H1 (cell line): ENCODE measurements at regions not wholly inside any gene's neighbourhood (a gene's known extent, or its start where the extent isn't known, plus 50 kb on each side); places are given as distances from the start of the nearest gene placed in this dataset.

Source experiments
- CTCF ChIA-PET: fragments of 300-600 bp; sonication (Branson Sonifier 250); formaldehyde crosslinking; loops from one replicate; lab custom pipeline; 2021; ENCODE audit not compliant: partially characterized antibody; lab: Charles Lee
- POLR2A ChIA-PET: fragments of 300-600 bp; sonication (Branson Sonifier 250); formaldehyde crosslinking; loops from one replicate; lab custom pipeline; 2021; ENCODE audit warnings: inconsistent platforms; ENCODE audit not compliant: partially characterized antibody; lab: Charles Lee
- DNase-seq, 2 experiments: peaks; one replicate each; pipeline versions ENCODE4 v3.0.0 to v3.0.0-alpha.2; 2010 to 2022; ENCODE audit warnings: low spot score in 2 of 2, low read depth in 1 of 2, mixed read lengths in 1 of 2
- FAIRE-seq: peaks from 2 replicates; lab custom pipeline; 2011; peaks lifted over from hg19 to GRCh38; lab: Jason Lieb, UNC
- H2AFZ ChIP-seq: 2 replicates; pipeline ENCODE4 v1.8.1; 2012; ENCODE audit warnings: low read length, inconsistent platforms
- H2AK5ac ChIP-seq: 2 replicates; pipeline ENCODE4 v1.6.1; 2013; ENCODE audit warnings: low read depth, low read length
- H2BK120ac ChIP-seq: replicated peaks from 2 replicates; pipeline ENCODE3; 2013; ENCODE audit warnings: low read depth, low read length, inconsistent platforms
- H2BK12ac ChIP-seq: 2 replicates; pipeline ENCODE4 v1.6.1; 2013; ENCODE audit warnings: low read depth, low read length
- H2BK15ac ChIP-seq: 2 replicates; pipeline ENCODE4 v1.6.1; 2013; ENCODE audit warnings: low read length
- H2BK20ac ChIP-seq: 2 replicates; pipeline ENCODE4 v1.6.1; 2013; ENCODE audit warnings: low read length
- H2BK5ac ChIP-seq: 2 replicates; pipeline ENCODE4 v1.6.1; 2013; ENCODE audit warnings: low read depth, low read length
- H3K14ac ChIP-seq: 2 replicates; pipeline ENCODE4 v1.6.1; 2013; ENCODE audit warnings: inconsistent platforms; ENCODE audit not compliant: insufficient read length
- H3K18ac ChIP-seq: 2 replicates; pipeline ENCODE4 v1.6.1; 2013; ENCODE audit warnings: low read length; ENCODE audit errors: extremely low read depth
- H3K23ac ChIP-seq: 2 replicates; pipeline ENCODE4 v1.6.1; 2013; ENCODE audit warnings: inconsistent platforms; ENCODE audit not compliant: insufficient read length
- H3K23me2 ChIP-seq: 2 replicates; pipeline ENCODE4 v1.6.1; 2013; ENCODE audit warnings: low read depth, low read length
- H3K27ac ChIP-seq: 2 replicates; pipeline ENCODE4 v1.6.1; 2011; ENCODE audit warnings: low read depth, low read length, inconsistent platforms
- H3K27me3 ChIP-seq, 4 experiments: replicated peaks in 1 of 4; 1 replicate in 1 of 4; 2 replicates in 3 of 4; pipeline versions ENCODE4 v1.6.1 to v1.8.1; 2011 to 2013; ENCODE audit warnings: low read length in 3 of 4, mild to moderate bottlenecking in 3 of 4, inconsistent platforms in 2 of 4, mixed read lengths in 2 of 4, moderate library complexity in 1 of 4; ENCODE audit not compliant: control insufficient read depth in 3 of 4, insufficient read depth in 3 of 4; ENCODE audit errors: extremely low read depth in 1 of 4
- H3K36me3 ChIP-seq, 4 experiments: 2 replicates each; pipeline versions ENCODE4 v1.6.1 to v1.8.1; 2011 to 2013; ENCODE audit warnings: mild to moderate bottlenecking in 4 of 4, low read length in 3 of 4, moderate library complexity in 2 of 4, control low read depth in 1 of 4, inconsistent platforms in 1 of 4; ENCODE audit not compliant: insufficient read depth in 4 of 4, control insufficient read depth in 2 of 4
- H3K4ac ChIP-seq: replicated peaks from 2 replicates; pipeline ENCODE3; 2013; ENCODE audit warnings: low read length, low read depth, mixed read lengths, inconsistent platforms; ENCODE audit not compliant: insufficient read length
- H3K4me1 ChIP-seq, 4 experiments: replicated peaks in 1 of 4; 1 replicate in 1 of 4; 2 replicates in 3 of 4; pipeline versions ENCODE4 v1.6.1 to v1.8.1; 2011 to 2013; ENCODE audit warnings: low read length in 3 of 4, inconsistent platforms in 2 of 4, mixed read lengths in 1 of 4; ENCODE audit not compliant: insufficient read depth in 4 of 4, control insufficient read depth in 3 of 4
- H3K4me2 ChIP-seq, 2 experiments: 2 replicates each; pipeline versions ENCODE4 v1.6.1 to v1.8.1; 2011 to 2013; ENCODE audit warnings: low read depth in 2 of 2, low read length in 2 of 2, control low read depth in 1 of 2, inconsistent platforms in 1 of 2, mild to moderate bottlenecking in 1 of 2; ENCODE audit not compliant: insufficient read depth in 1 of 2
- H3K4me3 ChIP-seq, 4 experiments: fragments of 200-600, 300-600 bp in 1 of 4; sonication (generic), shearing (Covaris generic), sonication (Bioruptor Twin) in 1 of 4; 2 replicates each; pipeline versions ENCODE4 v1.5.1 to v1.8.1; 2011 to 2016; ENCODE audit warnings: low read length in 4 of 4, low read depth in 3 of 4, control low read depth in 2 of 4, inconsistent platforms in 2 of 4, mild to moderate bottlenecking in 2 of 4, mixed read lengths in 1 of 4, moderate library complexity in 1 of 4; ENCODE audit not compliant: insufficient read depth in 2 of 4; ENCODE audit errors: extremely low read depth in 1 of 4
- H3K56ac ChIP-seq: replicated peaks from 2 replicates; pipeline ENCODE3; 2013; ENCODE audit warnings: low read depth, mild to moderate bottlenecking, mixed read lengths, low read length, inconsistent platforms; ENCODE audit not compliant: insufficient read length
- H3K79me1 ChIP-seq: 2 replicates; pipeline ENCODE4 v1.6.1; 2013; ENCODE audit warnings: low read depth, low read length, control low read depth
- H3K79me2 ChIP-seq, 2 experiments: 2 replicates each; pipeline versions ENCODE4 v1.6.1 to v1.8.1; 2012 to 2013; ENCODE audit warnings: low read length in 2 of 2, mild to moderate bottlenecking in 2 of 2, inconsistent platforms in 1 of 2; ENCODE audit not compliant: insufficient read depth in 2 of 2, control insufficient read depth in 1 of 2
- H3K9ac ChIP-seq, 4 experiments: replicated peaks in 1 of 4; 1 replicate in 1 of 4; 2 replicates in 3 of 4; pipeline versions ENCODE4 v1.6.1 to v1.8.1; 2011 to 2013; ENCODE audit warnings: low read depth in 3 of 4, low read length in 3 of 4, control low read depth in 2 of 4, mild to moderate bottlenecking in 2 of 4, moderate library complexity in 2 of 4, inconsistent platforms in 1 of 4; ENCODE audit errors: extremely low read depth in 1 of 4
- H3K9me3 ChIP-seq, 2 experiments: 2 replicates each; pipeline versions ENCODE4 v1.6.1 to v1.8.1; 2012 to 2013; ENCODE audit warnings: mild to moderate bottlenecking in 2 of 2, moderate library complexity in 2 of 2, control low read depth in 1 of 2, inconsistent platforms in 1 of 2, low read depth in 1 of 2, low read length in 1 of 2, mixed read lengths in 1 of 2; ENCODE audit not compliant: insufficient read depth in 2 of 2
- H4K20me1 ChIP-seq, 2 experiments: replicated peaks in 1 of 2; 2 replicates each; pipeline versions ENCODE3 to v1.8.1; 2011 to 2013; ENCODE audit warnings: inconsistent platforms in 2 of 2, low read length in 2 of 2, mild to moderate bottlenecking in 1 of 2; ENCODE audit not compliant: insufficient read depth in 2 of 2, control insufficient read depth in 1 of 2
- H4K5ac ChIP-seq: 2 replicates; pipeline ENCODE4 v1.6.1; 2013; ENCODE audit warnings: low read length, low read depth, mixed read lengths, inconsistent platforms; ENCODE audit not compliant: insufficient read length
- H4K8ac ChIP-seq: 2 replicates; pipeline ENCODE4 v1.8.0; 2013; ENCODE audit warnings: mild to moderate bottlenecking, moderate library complexity, low read length, inconsistent platforms; ENCODE audit not compliant: insufficient read depth; ENCODE audit errors: extremely low read depth
- H4K91ac ChIP-seq: replicated peaks from 2 replicates; pipeline ENCODE3; 2013; ENCODE audit warnings: low read length, mixed read lengths, inconsistent platforms; ENCODE audit not compliant: insufficient read length
- CHD7 ChIP-seq: fragments of 300-600 bp; sonication (generic); IDR thresholded peaks from 2 replicates; pipeline ENCODE4 v1.7.1; 2012; ENCODE audit warnings: low read length, moderate library complexity, mild to moderate bottlenecking, inconsistent platforms; ENCODE audit not compliant: insufficient replicate concordance
- WGBS, 2 experiments: shearing (Covaris generic) in 1 of 2; methylation state at CpG; one replicate each; pipeline versions ENCODE4 v1.1.6 to v1.1.7; 2013 to 2015; ENCODE audit warnings: low lambda C conversion rate in 2 of 2, mixed read lengths in 2 of 2, inconsistent platforms in 1 of 2, low coverage in 1 of 2, missing lambda C conversion rate in 1 of 2; ENCODE audit not compliant: insufficient replicate concordance in 2 of 2, insufficient coverage in 1 of 2, insufficient read length in 1 of 2; ENCODE audit errors: extremely low coverage in 1 of 2, missing lambda C conversion rate in 1 of 2; 5-methylcytosine and 5-hydroxymethylcytosine counted together

GRCh38 chr2:21811541-21811940, 687.8 kb downstream of the TDRD15 start:
- Histone ChIP-seq H3K27me3 (no peaks in the 10 kb centered on the region), H3K4me1 (no peaks in the 10 kb centered on the region), H2BK12ac (no peak overlapping the region), H2AK5ac (no peak overlapping the region), H2BK15ac (no peak overlapping the region), H3K23me2 (no peaks in the 10 kb centered on the region), H3K14ac (no peak overlapping the region), H3K56ac (no peak overlapping the region), H3K4me3 (no peak overlapping the region), H3K4me2 (no peak overlapping the region), H4K91ac (no peak overlapping the region), H3K79me2 (no peaks in the 10 kb centered on the region), H3K23ac (no peak overlapping the region), H4K8ac (no peak overlapping the region), H3K36me3 (no peaks in the 10 kb centered on the region), H3K79me1 (no peaks in the 10 kb centered on the region), H4K5ac (no peak overlapping the region), H3K27ac (no peak overlapping the region), H3K18ac (no peak overlapping the region), H2BK20ac (no peak overlapping the region), H2BK5ac (no peak overlapping the region), H2AFZ (no peak overlapping the region), H4K20me1 (no peaks in the 10 kb centered on the region), H3K4ac (no peak overlapping the region), H3K9ac (no peak overlapping the region), H3K9me3 (no peaks in the 10 kb centered on the region), H2BK120ac (no peak overlapping the region)
- POLR2A ChIA-PET: no interaction called here
- FAIRE-seq: no peak
- no peak for DNase-seq
- CTCF ChIA-PET: no interaction called here
- 94% methylated on average over 2 of the region's 2 CpGs; no CpG with 5 or more reads in 1 of the 2 experiments for WGBS, 2 experiments
- TF ChIP-seq CHD7: no peak
